Suprapubic skin (tissue), 4 donors: ENCODE measurements at regions not wholly inside any gene's neighbourhood (a gene's known extent, or its start where the extent isn't known, plus 50 kb on each side); places are given as distances from the start of the nearest gene placed in this dataset.

Experiments used
- CTCF ChIP-seq, 2 donors: fragments of 200-600 bp in 1 of 2; fragments of 450-650 bp in 1 of 2; sonication (generic) in 1 of 2; IDR thresholded peaks; one replicate each; pipeline ENCODE4 v1.5.1; 2016 to 2019; ENCODE audit warnings: antibody characterized with exemption in 2 of 2, mild to moderate bottlenecking in 1 of 2, moderate library complexity in 1 of 2
- EP300 ChIP-seq: sonication (generic); formaldehyde crosslinking; IDR thresholded peaks from one replicate; pipeline ENCODE4 v1.6.1; 2017; ENCODE audit warnings: antibody characterized with exemption
- POLR2A ChIP-seq, 2 donors: fragments of 450-650 bp; IDR thresholded peaks; one replicate each; pipeline ENCODE4 v1.6.1; 2017; ENCODE audit warnings: antibody characterized with exemption in 2 of 2, mild to moderate bottlenecking in 2 of 2, moderate library complexity in 2 of 2
- POLR2AphosphoS5 ChIP-seq, 3 donors: sonication (generic); formaldehyde crosslinking; IDR thresholded peaks; one replicate each; pipeline ENCODE4 v1.6.1; 2017; ENCODE audit warnings: antibody characterized with exemption in 3 of 3

- TF ChIP-seq EP300 (no peak), CTCF (IDR thresholded peaks at IDR 0.05) (no peak), POLR2A (IDR thresholded peaks at IDR 0.05) (no peak), POLR2AphosphoS5 (IDR thresholded peaks at IDR 0.05) (no peak)
Observed at GRCh38 chr5:133885566-133885965, 82.9 kb downstream of the C5orf15 start.
